ENCODE measurements at regions not wholly inside any gene's neighbourhood (a gene's known extent, or its start where the extent isn't known, plus 50 kb on each side); places are given as distances from the start of the nearest gene placed in this dataset.

GRCh38 chr3:194750491-194750828 is 64.8 kb downstream of the FAM43A start:
- no peaks in the 10 kb centered on the region for H3K79me1 ChIP-seq (ENCODE audit: low read length)
- H2BK5ac ChIP-seq (ENCODE audit: low read depth, low read length, poor library complexity): no peak overlapping the region
- H3K27me3 ChIP-seq (ENCODE audit: insufficient read depth, low read length): no peaks in the 10 kb centered on the region
- H3K9me3 ChIP-seq (ENCODE audit: insufficient read depth, low read depth, low read length): no peaks in the 10 kb centered on the region
- no peak overlapping the region for H3K9ac ChIP-seq (ENCODE audit: low read length)
- no peak overlapping the region for H4K12ac ChIP-seq (ENCODE audit: low read depth, low read length)
- H3K79me2 ChIP-seq (ENCODE audit: control insufficient read depth, insufficient read depth, low read length, poor library complexity): no peaks in the 10 kb centered on the region
- no peak overlapping the region for H2BK12ac ChIP-seq (ENCODE audit: low read length)
- no peak overlapping the region for H3K14ac ChIP-seq (ENCODE audit: low read length)
- no peak overlapping the region for H3K18ac ChIP-seq (ENCODE audit: low read length)
- peaks cover 10 to 12% of the 10 kb centered on the region in 2 experiments for H3K4me1 ChIP-seq (ENCODE audit: control insufficient read depth in 1 of 2, insufficient read depth in 2 of 2, low read length in 2 of 2)
- DNase-seq: no peak
- no peak overlapping the region for H3K27ac ChIP-seq (ENCODE audit: low read depth, low read length)
- no peak overlapping the region for H4K8ac ChIP-seq (ENCODE audit: low read depth, low read length)
- WGBS (ENCODE audit: extremely low coverage, insufficient coverage, insufficient read length): no CpG with 5 or more reads among the region's 5 CpGs
- no peak overlapping the region for H3K4ac ChIP-seq (ENCODE audit: low read depth, low read length)
- H3K4me2 ChIP-seq (ENCODE audit: low read length): peak overlapping the region; percentile 16
- no peak overlapping the region for H4K91ac ChIP-seq (ENCODE audit: low read depth, low read length)
- H3K36me3 ChIP-seq (ENCODE audit: control insufficient read depth in 1 of 2, insufficient read depth in 2 of 2, low read length in 2 of 2): no peaks in the 10 kb centered on the region
- H2BK120ac ChIP-seq (ENCODE audit: insufficient read depth, low read length, poor library complexity): no peak overlapping the region
- no peak overlapping the region for H2AK5ac ChIP-seq (ENCODE audit: low read length)
- no peak overlapping the region for H3K23ac ChIP-seq (ENCODE audit: low read length)
- H2AFZ ChIP-seq (ENCODE audit: insufficient read depth, low read length, poor library complexity): no peak overlapping the region
- H3K4me3 ChIP-seq (ENCODE audit: low read depth, low read length): no peak overlapping the region

GRCh38 chr3:194755671-194756459 is 70.2 kb downstream of the FAM43A start:
- Histone ChIP-seq H3K9ac (ENCODE audit: low read length) (no peak overlapping the region), H3K27ac (ENCODE audit: low read depth, low read length) (no peak overlapping the region), H2AK5ac (ENCODE audit: low read length) (no peak overlapping the region), H3K4me2 (ENCODE audit: low read length) (no peak overlapping the region), H3K79me1 (ENCODE audit: low read length) (no peaks in the 10 kb centered on the region), H4K91ac (ENCODE audit: low read depth, low read length) (no peak overlapping the region), H4K12ac (ENCODE audit: low read depth, low read length) (no peak overlapping the region), H3K23ac (ENCODE audit: low read length) (no peak overlapping the region), H3K79me2 (ENCODE audit: control insufficient read depth, insufficient read depth, low read length, poor library complexity) (no peaks in the 10 kb centered on the region), H2BK5ac (ENCODE audit: low read depth, low read length, poor library complexity) (no peak overlapping the region), H2BK120ac (ENCODE audit: insufficient read depth, low read length, poor library complexity) (no peak overlapping the region), H3K4ac (ENCODE audit: low read depth, low read length) (no peak overlapping the region), H3K18ac (ENCODE audit: low read length) (no peak overlapping the region), H3K4me3 (ENCODE audit: low read depth, low read length) (no peak overlapping the region), H3K27me3 (ENCODE audit: insufficient read depth, low read length) (no peaks in the 10 kb centered on the region), H3K36me3 (ENCODE audit: control insufficient read depth in 1 of 2, insufficient read depth in 2 of 2, low read length in 2 of 2) (no peaks in the 10 kb centered on the region), H3K9me3 (ENCODE audit: insufficient read depth, low read depth, low read length) (no peaks in the 10 kb centered on the region), H4K8ac (ENCODE audit: low read depth, low read length) (no peak overlapping the region), H2AFZ (ENCODE audit: insufficient read depth, low read length, poor library complexity) (no peak overlapping the region), H2BK12ac (ENCODE audit: low read length) (no peak overlapping the region), H3K4me1 (ENCODE audit: control insufficient read depth in 1 of 2, insufficient read depth in 2 of 2, low read length in 2 of 2) (no peaks in the 10 kb centered on the region), H3K14ac (ENCODE audit: low read length) (no peak overlapping the region)
- WGBS (ENCODE audit: extremely low coverage, insufficient coverage, insufficient read length): no CpG with 5 or more reads among the region's 29 CpGs
- peak; percentile 67 to 83 for DNase-seq

GRCh38 chr3:194756460-194756779 is 70.7 kb downstream of the FAM43A start:
- Histone ChIP-seq H2BK12ac (ENCODE audit: low read length) (no peak overlapping the region), H3K9ac (ENCODE audit: low read length) (no peak overlapping the region), H3K27ac (ENCODE audit: low read depth, low read length) (no peak overlapping the region), H3K36me3 (ENCODE audit: control insufficient read depth in 1 of 2, insufficient read depth in 2 of 2, low read length in 2 of 2) (no peaks in the 10 kb centered on the region), H3K4me3 (ENCODE audit: low read depth, low read length) (no peak overlapping the region), H3K4ac (ENCODE audit: low read depth, low read length) (no peak overlapping the region), H3K79me1 (ENCODE audit: low read length) (no peaks in the 10 kb centered on the region), H2AFZ (ENCODE audit: insufficient read depth, low read length, poor library complexity) (no peak overlapping the region), H3K9me3 (ENCODE audit: insufficient read depth, low read depth, low read length) (no peaks in the 10 kb centered on the region), H3K23ac (ENCODE audit: low read length) (no peak overlapping the region), H3K79me2 (ENCODE audit: control insufficient read depth, insufficient read depth, low read length, poor library complexity) (no peaks in the 10 kb centered on the region), H4K91ac (ENCODE audit: low read depth, low read length) (no peak overlapping the region), H3K14ac (ENCODE audit: low read length) (no peak overlapping the region), H3K4me2 (ENCODE audit: low read length) (no peak overlapping the region), H2BK120ac (ENCODE audit: insufficient read depth, low read length, poor library complexity) (no peak overlapping the region), H4K8ac (ENCODE audit: low read depth, low read length) (no peak overlapping the region), H3K18ac (ENCODE audit: low read length) (no peak overlapping the region), H3K27me3 (ENCODE audit: insufficient read depth, low read length) (no peaks in the 10 kb centered on the region), H4K12ac (ENCODE audit: low read depth, low read length) (no peak overlapping the region), H2AK5ac (ENCODE audit: low read length) (no peak overlapping the region), H3K4me1 (ENCODE audit: control insufficient read depth in 1 of 2, insufficient read depth in 2 of 2, low read length in 2 of 2) (peaks cover 0 to 3% of the 10 kb centered on the region in 2 experiments), H2BK5ac (ENCODE audit: low read depth, low read length, poor library complexity) (no peak overlapping the region)
- WGBS (ENCODE audit: extremely low coverage, insufficient coverage, insufficient read length): no CpG with 5 or more reads among the region's 4 CpGs
- no peak for DNase-seq

GRCh38 chr3:194756791-194757325 is 71.2 kb downstream of the FAM43A start:
- no peaks in the 10 kb centered on the region for H3K79me2 ChIP-seq (ENCODE audit: control insufficient read depth, insufficient read depth, low read length, poor library complexity)
- no peak overlapping the region for H2BK120ac ChIP-seq (ENCODE audit: insufficient read depth, low read length, poor library complexity)
- no peak overlapping the region for H2AK5ac ChIP-seq (ENCODE audit: low read length)
- H4K91ac ChIP-seq (ENCODE audit: low read depth, low read length): no peak overlapping the region
- no peak overlapping the region for H3K23ac ChIP-seq (ENCODE audit: low read length)
- no peak overlapping the region for H2AFZ ChIP-seq (ENCODE audit: insufficient read depth, low read length, poor library complexity)
- H3K79me1 ChIP-seq (ENCODE audit: low read length): no peaks in the 10 kb centered on the region
- no peak overlapping the region for H2BK12ac ChIP-seq (ENCODE audit: low read length)
- H3K9me3 ChIP-seq (ENCODE audit: insufficient read depth, low read depth, low read length): no peaks in the 10 kb centered on the region
- H3K9ac ChIP-seq (ENCODE audit: low read length): no peak overlapping the region
- peaks cover 0 to 4% of the 10 kb centered on the region in 2 experiments for H3K4me1 ChIP-seq (ENCODE audit: control insufficient read depth in 1 of 2, insufficient read depth in 2 of 2, low read length in 2 of 2)
- no peak overlapping the region for H3K14ac ChIP-seq (ENCODE audit: low read length)
- H3K27me3 ChIP-seq (ENCODE audit: insufficient read depth, low read length): no peaks in the 10 kb centered on the region
- no peak overlapping the region for H3K18ac ChIP-seq (ENCODE audit: low read length)
- no peak overlapping the region for H2BK5ac ChIP-seq (ENCODE audit: low read depth, low read length, poor library complexity)
- DNase-seq: no peak
- H3K4me3 ChIP-seq (ENCODE audit: low read depth, low read length): no peak overlapping the region
- no peak overlapping the region for H4K8ac ChIP-seq (ENCODE audit: low read depth, low read length)
- H3K4ac ChIP-seq (ENCODE audit: low read depth, low read length): no peak overlapping the region
- no peaks in the 10 kb centered on the region for H3K36me3 ChIP-seq (ENCODE audit: control insufficient read depth in 1 of 2, insufficient read depth in 2 of 2, low read length in 2 of 2)
- no peak overlapping the region for H3K27ac ChIP-seq (ENCODE audit: low read depth, low read length)
- WGBS (ENCODE audit: extremely low coverage, insufficient coverage, insufficient read length): no CpG with 5 or more reads among the region's 10 CpGs
- no peak overlapping the region for H4K12ac ChIP-seq (ENCODE audit: low read depth, low read length)
- H3K4me2 ChIP-seq (ENCODE audit: low read length): no peak overlapping the region
